Subcutaneous abdominal adipose tissue (tissue), 5 donors: ENCODE measurements at regions not wholly inside any gene's neighbourhood (a gene's known extent, or its start where the extent isn't known, plus 50 kb on each side); places are given as distances from the start of the nearest gene placed in this dataset.

Source experiments
- H3K27ac ChIP-seq: one replicate; pipeline ENCODE4 v1.7.0; 2013; ENCODE audit warnings: low read depth, mild to moderate bottlenecking, inconsistent platforms, low read length, moderate library complexity
- H3K27me3 ChIP-seq, 5 donors: one replicate each; pipeline ENCODE4 v1.7.0; 2013; ENCODE audit warnings: low read length in 5 of 5, inconsistent platforms in 1 of 5; ENCODE audit not compliant: control insufficient read depth in 5 of 5, insufficient read depth in 4 of 5
- H3K36me3 ChIP-seq, 5 donors: one replicate each; pipeline ENCODE4 v1.7.0; 2013; ENCODE audit warnings: low read length in 5 of 5; ENCODE audit not compliant: control insufficient read depth in 5 of 5, insufficient read depth in 5 of 5
- H3K4me1 ChIP-seq, 5 donors: one replicate each; pipeline ENCODE4 v1.7.0; 2013; ENCODE audit warnings: low read length in 5 of 5, mild to moderate bottlenecking in 3 of 5, moderate library complexity in 1 of 5; ENCODE audit not compliant: control insufficient read depth in 5 of 5, insufficient read depth in 5 of 5
- H3K4me3 ChIP-seq, 5 donors: one replicate each; pipeline ENCODE4 v1.7.0; 2013; ENCODE audit warnings: low read length in 5 of 5, low read depth in 1 of 5
- H3K9ac ChIP-seq, 5 donors: one replicate each; pipeline ENCODE4 v1.7.0; 2013; ENCODE audit warnings: low read length in 5 of 5, mild to moderate bottlenecking in 4 of 5, moderate library complexity in 3 of 5
- H3K9me3 ChIP-seq, 5 donors: one replicate each; pipeline ENCODE4 v1.7.0; 2013; ENCODE audit warnings: low read length in 5 of 5; ENCODE audit not compliant: control insufficient read depth in 5 of 5
- donor health status: healthy.
- donor health status: healthy.
- donor health status: healthy.
- donor health status: healthy.
- donor health status: healthy.

GRCh38 chr2:239876948-239877289, 148.2 kb downstream of the NDUFA10 start:
- H3K36me3 ChIP-seq, result no peaks in the 10 kb centered on the region
- peaks cover 0 to 8% (median 2%) of the 10 kb centered on the region in 5 donors for H3K27me3 ChIP-seq
- no peak overlapping the region for H3K9ac ChIP-seq
- H3K27ac ChIP-seq, result no peak overlapping the region
- H3K4me3 ChIP-seq, result no peak overlapping the region
- no peaks in the 10 kb centered on the region for H3K9me3 ChIP-seq
- peaks cover 0 to 12% (median 10%) of the 10 kb centered on the region in 5 donors for H3K4me1 ChIP-seq

DNA sequence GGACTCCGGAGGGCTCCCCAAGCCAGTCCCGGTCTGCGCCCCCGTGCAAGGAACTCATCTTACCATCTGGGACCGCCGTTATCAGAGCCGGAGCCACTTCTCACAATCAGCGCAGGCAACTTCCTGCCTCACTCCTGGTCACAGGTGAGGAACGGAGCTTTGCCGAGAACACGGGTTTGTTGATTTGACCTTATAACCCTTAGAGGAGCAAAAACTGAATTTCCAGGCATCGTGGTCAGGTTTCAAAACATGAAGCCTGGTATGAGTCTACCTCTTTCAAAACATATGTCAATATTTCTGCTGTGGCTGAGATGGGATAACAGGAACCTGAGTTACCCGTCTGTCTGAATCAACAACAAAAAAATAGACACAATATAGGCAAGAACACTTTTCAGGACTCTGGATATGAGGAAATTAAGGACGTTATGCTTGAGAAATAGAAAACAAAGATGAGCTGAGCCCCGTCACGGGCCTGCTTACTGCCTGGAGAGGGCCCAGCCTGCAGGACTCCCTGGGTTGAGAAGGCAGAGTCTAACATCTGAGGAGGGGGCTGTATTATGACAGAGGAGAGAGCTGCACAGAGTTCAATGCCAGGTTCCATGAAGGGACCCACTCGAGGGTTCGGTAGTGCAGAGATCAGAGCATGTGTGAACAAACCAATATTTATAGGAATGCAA, 148.7 kb downstream of the NDUFA10 start:
- Histone ChIP-seq H3K27me3 (peaks cover 0 to 4% (median 2%) of the 10 kb centered on the region in 5 donors), H3K9me3 (no peaks in the 10 kb centered on the region), H3K36me3 (no peaks in the 10 kb centered on the region), H3K9ac (no peak overlapping the region), H3K27ac (no peak overlapping the region), H3K4me1 (peaks cover 0 to 7% (median 5%) of the 10 kb centered on the region in 5 donors), H3K4me3 (no peak overlapping the region)

DNA sequence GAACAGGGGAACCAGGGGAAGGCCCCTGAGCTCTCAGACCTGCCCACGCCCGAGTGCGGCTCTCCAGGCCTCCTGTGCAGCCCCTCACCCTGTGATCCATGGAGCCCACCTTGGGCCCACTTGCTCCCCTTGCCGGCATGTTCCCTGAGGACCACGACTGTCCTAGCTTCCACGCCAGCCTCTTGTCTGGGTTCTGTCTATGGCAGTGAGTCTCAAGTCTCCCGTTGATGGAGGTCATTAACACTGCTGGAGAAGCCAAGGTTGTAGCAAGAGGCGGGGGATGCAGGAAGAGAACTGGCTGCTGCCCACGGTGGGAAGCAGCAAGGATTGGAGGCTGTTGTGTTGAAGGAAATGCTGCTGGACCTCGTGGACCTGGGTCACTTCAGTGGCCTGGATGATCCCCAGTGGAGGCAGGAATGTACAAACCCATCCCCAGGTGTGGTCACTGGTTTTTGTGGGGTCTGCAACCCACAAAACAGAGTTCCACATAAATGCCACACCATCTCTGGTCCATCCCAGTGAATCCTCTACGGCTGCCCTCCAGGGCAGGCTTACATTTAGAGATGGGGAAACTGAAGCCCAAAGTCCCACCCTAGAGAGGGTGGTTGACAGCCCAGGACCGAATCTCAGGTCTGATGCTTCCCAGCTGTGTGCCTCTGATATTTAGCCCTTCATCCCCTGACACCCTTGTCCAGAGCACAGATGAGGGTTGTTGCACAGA, 150.3 kb downstream of the NDUFA10 start:
- no peak overlapping the region for H3K4me3 ChIP-seq
- peaks cover 0 to 4% (median 2%) of the 10 kb centered on the region in 5 donors for H3K27me3 ChIP-seq
- H3K9ac ChIP-seq, result no peak overlapping the region
- no peak overlapping the region for H3K27ac ChIP-seq
- peaks cover 0 to 3% (median 0%) of the 10 kb centered on the region in 5 donors for H3K4me1 ChIP-seq
- no peaks in the 10 kb centered on the region for H3K36me3 ChIP-seq
- no peaks in the 10 kb centered on the region for H3K9me3 ChIP-seq

DNA sequence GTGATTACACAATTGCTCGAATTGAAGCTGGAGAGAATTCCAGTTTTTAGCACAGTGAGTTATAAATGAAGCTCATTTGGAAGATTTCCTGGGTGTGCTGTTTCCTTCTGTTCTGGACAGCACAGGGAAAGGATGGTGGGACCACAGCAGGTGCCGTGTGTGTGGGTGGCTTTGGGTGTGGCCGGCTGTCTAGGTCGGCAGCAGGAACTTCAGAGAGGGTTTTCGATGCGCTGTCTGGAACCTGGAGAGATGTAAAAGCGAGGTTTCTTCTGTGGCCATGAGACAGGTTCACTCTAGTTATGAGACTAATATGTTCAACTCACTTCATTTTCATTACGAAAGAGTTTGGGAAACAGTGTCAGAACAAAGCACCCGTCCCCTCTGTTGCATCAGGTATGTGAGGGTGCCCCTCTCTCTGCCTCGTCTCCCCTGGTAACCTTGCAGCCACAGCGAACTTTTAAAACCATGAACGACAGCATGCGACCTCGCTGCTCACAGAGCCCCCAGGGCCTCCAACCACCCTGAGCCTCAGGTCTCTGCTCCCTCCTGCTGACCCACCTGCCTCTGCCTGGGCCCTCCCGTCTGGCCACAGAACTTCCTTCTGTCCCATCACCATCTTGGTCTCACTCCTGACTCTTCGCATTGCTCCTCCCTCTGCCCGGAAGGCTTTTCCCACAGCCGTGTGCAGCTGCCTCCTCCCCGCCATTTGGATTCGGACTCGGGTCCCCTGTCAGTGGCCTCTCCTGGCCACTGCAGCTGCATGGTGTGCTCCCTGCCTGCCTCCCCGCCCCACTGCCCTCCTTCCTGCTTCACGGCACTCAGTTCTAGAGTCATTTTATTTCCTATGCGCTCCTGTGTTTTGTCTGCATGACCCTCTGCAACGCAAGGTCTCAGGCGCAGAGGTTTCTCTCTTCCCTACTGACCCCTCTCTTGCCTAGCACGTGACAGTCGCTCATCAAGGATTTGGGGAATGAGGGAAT, 151.2 kb downstream of the NDUFA10 start:
- Histone ChIP-seq H3K9ac (peak overlapping the region in 1 of 5 donors; percentile 12), H3K36me3 (no peaks in the 10 kb centered on the region), H3K4me3 (no peak overlapping the region), H3K4me1 (peaks cover 0 to 3% (median 0%) of the 10 kb centered on the region in 5 donors), H3K27ac (no peak overlapping the region), H3K9me3 (no peaks in the 10 kb centered on the region), H3K27me3 (peaks cover 0 to 4% (median 2%) of the 10 kb centered on the region in 5 donors)

GRCh38 chr2:239871481-239872435, 153.4 kb downstream of the NDUFA10 start:
- Histone ChIP-seq H3K4me1 (peaks cover 0 to 3% (median 0%) of the 10 kb centered on the region in 5 donors), H3K27me3 (peaks cover 0 to 4% (median 2%) of the 10 kb centered on the region in 5 donors)

GRCh38 chr2:239870863-239871262, 154.3 kb downstream of the NDUFA10 start:
- Histone ChIP-seq H3K4me1 (peaks cover 0 to 3% (median 0%) of the 10 kb centered on the region in 5 donors), H3K27ac (no peak overlapping the region), H3K27me3 (peaks cover 0 to 4% (median 3%) of the 10 kb centered on the region in 5 donors), H3K9me3 (no peaks in the 10 kb centered on the region), H3K36me3 (no peaks in the 10 kb centered on the region), H3K9ac (no peak overlapping the region), H3K4me3 (no peak overlapping the region)

More at GRCh38 chr2:239871481-239872435, 153.4 kb downstream of the NDUFA10 start:
- Histone ChIP-seq H3K27ac (no peak overlapping the region), H3K36me3 (no peaks in the 10 kb centered on the region), H3K4me3 (no peak overlapping the region), H3K9ac (no peak overlapping the region), H3K9me3 (no peaks in the 10 kb centered on the region)

- Histone ChIP-seq H3K27me3 (peaks cover 0 to 3% (median 2%) of the 10 kb centered on the region in 5 donors), H3K27ac (no peak overlapping the region), H3K9me3 (no peaks in the 10 kb centered on the region)
These were observed 154.9 kb downstream of the NDUFA10 start for GRCh38 chr2:239870276-239870675.

DNA sequence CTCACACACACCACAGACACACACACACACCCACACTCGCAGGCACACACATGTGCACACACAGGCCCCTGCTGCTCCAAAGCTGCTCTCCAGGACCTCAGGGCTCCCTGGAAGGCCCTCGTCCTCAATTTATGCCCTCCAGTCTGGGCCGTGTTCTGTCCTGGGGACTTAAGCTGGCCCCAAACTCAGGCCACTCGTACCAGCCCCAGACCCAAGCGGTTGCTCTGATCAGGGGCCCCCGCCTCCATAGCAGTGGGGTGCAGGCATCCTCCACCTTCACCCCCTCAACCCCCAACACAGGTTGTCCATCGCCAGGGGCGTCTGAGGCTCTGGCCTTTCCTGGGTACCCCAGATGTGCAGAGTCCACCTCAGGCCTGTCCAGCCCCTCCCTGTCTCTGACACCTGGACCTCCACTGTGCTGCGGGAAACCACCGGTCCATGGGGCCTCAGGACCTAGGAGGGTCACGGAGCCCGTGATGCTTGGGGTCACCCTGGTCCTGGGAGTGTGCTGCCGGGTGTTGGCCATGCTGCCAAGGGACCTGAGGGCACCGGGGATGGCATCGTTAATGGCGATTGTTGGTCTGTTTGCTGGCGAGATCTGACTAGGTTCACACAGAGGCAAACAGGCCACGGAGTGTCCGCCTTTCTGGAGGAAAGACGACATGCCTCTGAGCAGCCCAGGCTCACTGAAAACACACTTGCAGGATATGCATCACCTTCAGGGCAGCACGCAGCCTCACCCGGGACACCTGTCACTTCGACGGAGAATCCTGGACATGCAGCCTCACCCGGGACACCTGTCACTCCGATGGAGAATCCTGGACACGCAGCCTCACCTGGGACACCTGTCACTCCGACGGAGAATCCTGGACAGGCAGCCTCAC, 155.6 kb downstream of the NDUFA10 start:
- Histone ChIP-seq H3K9ac (no peak overlapping the region), H3K27ac (no peak overlapping the region), H3K4me1 (peaks cover 0 to 3% (median 0%) of the 10 kb centered on the region in 5 donors), H3K4me3 (no peak overlapping the region), H3K36me3 (no peaks in the 10 kb centered on the region), H3K9me3 (no peaks in the 10 kb centered on the region), H3K27me3 (peaks cover 0 to 3% (median 0%) of the 10 kb centered on the region in 5 donors)

More at GRCh38 chr2:239870276-239870675, 154.9 kb downstream of the NDUFA10 start:
- no peaks in the 10 kb centered on the region for H3K36me3 ChIP-seq
- peaks cover 0 to 3% (median 0%) of the 10 kb centered on the region in 5 donors for H3K4me1 ChIP-seq
- no peak overlapping the region for H3K4me3 ChIP-seq
- no peak overlapping the region for H3K9ac ChIP-seq
